HL-60 (cell line): ENCODE measurements at regions not wholly inside any gene's neighbourhood (a gene's known extent, or its start where the extent isn't known, plus 50 kb on each side); places are given as distances from the start of the nearest gene placed in this dataset.

Source experiments
- DNase-seq, 2 experiments: peaks; one replicate each; pipeline ENCODE4 v3.0.0-alpha.2; 2010 to 2020; ENCODE audit warnings: low read depth in 1 of 2, low spot score in 1 of 2
- H3K27ac ChIP-seq: fragments of 250-450 bp; sonication (Bioruptor Pico); replicated peaks from 2 replicates; pipeline ENCODE4 v1.5.1; 2020; ENCODE audit warnings: mild to moderate bottlenecking, moderate library complexity
- H3K27me3 ChIP-seq: fragments of 250-450 bp; sonication (Bioruptor Pico); 2 replicates; pipeline ENCODE4 v1.5.1; 2021; ENCODE audit warnings: mild to moderate bottlenecking, moderate library complexity; ENCODE audit not compliant: insufficient read depth, poor library complexity, severe bottlenecking
- H3K4me3 ChIP-seq: replicated peaks from 2 replicates; pipeline ENCODE4 v1.5.1; 2011; ENCODE audit warnings: mild to moderate bottlenecking, control low read depth, low read length; ENCODE audit not compliant: insufficient read depth
- CTCF ChIP-seq: IDR thresholded peaks from one replicate; pipeline ENCODE4 v1.5.1; 2011; ENCODE audit warnings: low read length, control low read depth, inconsistent platforms; ENCODE audit not compliant: insufficient read depth
- GABPA ChIP-seq: IDR thresholded peaks from 2 replicates; pipeline ENCODE4 v1.6.1; 2012; ENCODE audit warnings: low read depth
- POLR2AphosphoS5 ChIP-seq: IDR thresholded peaks from 2 replicates; pipeline ENCODE4 v1.6.1; 2012; ENCODE audit warnings: low read depth
- REST ChIP-seq: IDR thresholded peaks from 2 replicates; pipeline ENCODE4 v1.6.1; 2012; ENCODE audit warnings: low read depth; ENCODE audit not compliant: insufficient replicate concordance
- SPI1 ChIP-seq: IDR thresholded peaks from 2 replicates; pipeline ENCODE4 v1.6.1; 2012; ENCODE audit warnings: low read depth, mild to moderate bottlenecking, borderline replicate concordance

GRCh38 chr9:23006127-23006526 lies 559.5 kb downstream of the DMRTA1 start:
- Histone ChIP-seq H3K4me3 (no peak overlapping the region), H3K27me3 (no peaks in the 10 kb centered on the region), H3K27ac (no peak overlapping the region)
- DNase-seq: no peak
- TF ChIP-seq POLR2AphosphoS5 (no peak), SPI1 (no peak), GABPA (no peak), REST (no peak), CTCF (no peak)

- Histone ChIP-seq H3K27me3 (no peaks in the 10 kb centered on the region), H3K4me3 (no peak overlapping the region), H3K27ac (no peak overlapping the region)
- TF ChIP-seq CTCF (no peak), GABPA (no peak), POLR2AphosphoS5 (no peak), SPI1 (no peak), REST (no peak)
- DNase-seq: no peak
Measured at GRCh38 chr9:23011669-23012068, 565.0 kb downstream of the DMRTA1 start.

GRCh38 chr9:23015557-23015956 lies 568.9 kb downstream of the DMRTA1 start:
- TF ChIP-seq POLR2AphosphoS5 (no peak), GABPA (no peak), CTCF (no peak), SPI1 (no peak), REST (no peak)
- Histone ChIP-seq H3K27ac (no peak overlapping the region), H3K4me3 (no peak overlapping the region), H3K27me3 (no peaks in the 10 kb centered on the region)
- DNase-seq: no peak
